ENCODE measurements at regions not wholly inside any gene's neighbourhood (a gene's known extent, or its start where the extent isn't known, plus 50 kb on each side); places are given as distances from the start of the nearest gene placed in this dataset.

DNA sequence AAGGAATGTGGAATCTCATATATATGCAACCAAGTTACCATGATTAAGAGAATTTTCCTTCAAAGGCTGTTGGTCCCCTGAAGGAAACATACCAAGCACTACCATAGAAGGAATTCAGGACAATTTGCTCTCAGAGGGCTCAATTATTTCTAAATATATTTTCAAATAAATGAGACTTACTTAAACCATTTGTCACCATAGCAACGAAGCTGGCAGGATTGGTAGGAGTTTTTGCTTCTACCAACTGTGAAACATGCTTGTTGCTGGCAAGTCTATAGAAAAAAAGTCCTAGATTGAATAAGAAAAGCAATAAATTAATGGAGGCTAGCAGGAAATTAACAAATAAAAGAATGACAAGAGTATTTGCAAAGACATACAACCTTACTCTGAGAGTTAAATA is 156.9 kb upstream of the NPSR1 start:
- TF ChIP-seq, protein P1, sequence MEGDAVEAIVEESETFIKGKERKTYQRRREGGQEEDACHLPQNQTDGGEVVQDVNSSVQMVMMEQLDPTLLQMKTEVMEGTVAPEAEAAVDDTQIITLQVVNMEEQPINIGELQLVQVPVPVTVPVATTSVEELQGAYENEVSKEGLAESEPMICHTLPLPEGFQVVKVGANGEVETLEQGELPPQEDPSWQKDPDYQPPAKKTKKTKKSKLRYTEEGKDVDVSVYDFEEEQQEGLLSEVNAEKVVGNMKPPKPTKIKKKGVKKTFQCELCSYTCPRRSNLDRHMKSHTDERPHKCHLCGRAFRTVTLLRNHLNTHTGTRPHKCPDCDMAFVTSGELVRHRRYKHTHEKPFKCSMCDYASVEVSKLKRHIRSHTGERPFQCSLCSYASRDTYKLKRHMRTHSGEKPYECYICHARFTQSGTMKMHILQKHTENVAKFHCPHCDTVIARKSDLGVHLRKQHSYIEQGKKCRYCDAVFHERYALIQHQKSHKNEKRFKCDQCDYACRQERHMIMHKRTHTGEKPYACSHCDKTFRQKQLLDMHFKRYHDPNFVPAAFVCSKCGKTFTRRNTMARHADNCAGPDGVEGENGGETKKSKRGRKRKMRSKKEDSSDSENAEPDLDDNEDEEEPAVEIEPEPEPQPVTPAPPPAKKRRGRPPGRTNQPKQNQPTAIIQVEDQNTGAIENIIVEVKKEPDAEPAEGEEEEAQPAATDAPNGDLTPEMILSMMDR (conservative IDR thresholded peaks at IDR 0.05) = no peak
- no peak for TF ChIP-seq EZH2 (IDR thresholded peaks at IDR 0.05; ENCODE audit: low read depth)

Measured in PC-9 (cell line).